GM23338 (cell line): ENCODE measurements at regions not wholly inside any gene's neighbourhood (a gene's known extent, or its start where the extent isn't known, plus 50 kb on each side); places are given as distances from the start of the nearest gene placed in this dataset.

Experiments
- ATAC-seq: fragments of 200-7000 bp; cut with Tn5 transposase; 3 replicates; pipeline ENCODE4 v1.9.1; 2020
- DNase-seq: peaks from one replicate; pipeline ENCODE4 v3.0.0-alpha.2; 2015; ENCODE audit warnings: low spot score
- H2AFZ ChIP-seq: fragments of 200-600 bp; sonication (generic); 2 replicates; pipeline ENCODE4 v1.8.0; 2016; ENCODE audit warnings: antibody characterized with exemption, mild to moderate bottlenecking, moderate library complexity
- H3F3A ChIP-seq: fragments of 200-600 bp; sonication (generic); replicated peaks from 2 replicates; pipeline ENCODE4 v1.8.0; 2017; ENCODE audit warnings: antibody characterized with exemption, mixed run types, low read depth
- H3K27ac ChIP-seq: fragments of 200-600 bp; sonication (generic); 2 replicates; pipeline ENCODE4 v1.6.1; 2016; ENCODE audit warnings: low read depth
- H3K27me3 ChIP-seq: fragments of 200-600 bp; sonication (generic); 2 replicates; pipeline ENCODE4 v1.8.0; 2016; ENCODE audit warnings: mild to moderate bottlenecking, mixed run types, moderate library complexity; ENCODE audit not compliant: insufficient read depth
- H3K36me3 ChIP-seq: fragments of 200-600 bp; sonication (generic); 2 replicates; pipeline ENCODE4 v1.8.0; 2016; ENCODE audit warnings: mild to moderate bottlenecking; ENCODE audit not compliant: insufficient read depth
- H3K4me1 ChIP-seq: fragments of 200-600 bp; sonication (generic); 2 replicates; pipeline ENCODE4 v1.8.0; 2016; ENCODE audit warnings: mild to moderate bottlenecking, moderate library complexity; ENCODE audit not compliant: insufficient read depth
- H3K4me2 ChIP-seq: fragments of 200-600 bp; sonication (generic); 2 replicates; pipeline ENCODE4 v1.7.1; 2017; ENCODE audit warnings: mixed run types
- H3K4me3 ChIP-seq: fragments of 200-600 bp; sonication (generic); 2 replicates; pipeline ENCODE4 v1.6.1; 2016; ENCODE audit warnings: mixed run types
- H3K79me2 ChIP-seq: fragments of 200-600 bp; sonication (generic); replicated peaks from 2 replicates; pipeline ENCODE4 v1.8.0; 2017; ENCODE audit warnings: mild to moderate bottlenecking; ENCODE audit not compliant: insufficient read depth
- H3K9me2 ChIP-seq: fragments of 200-600 bp; sonication (generic); 2 replicates; pipeline ENCODE4 v1.8.0; 2017; ENCODE audit not compliant: insufficient read depth
- H4K20me1 ChIP-seq: fragments of 200-600 bp; sonication (generic); replicated peaks from 2 replicates; pipeline ENCODE4 v1.8.0; 2017; ENCODE audit warnings: mild to moderate bottlenecking; ENCODE audit not compliant: insufficient read depth
- H3K27ac Mint-ChIP-seq: 2 replicates; pipeline ENCODE4 v1.8.0; 2020; ENCODE audit warnings: inconsistent platforms, mild to moderate bottlenecking, moderate library complexity, mixed read lengths
- H3K27me3 Mint-ChIP-seq: 3 replicates; pipeline ENCODE4 v1.8.0; 2022; ENCODE audit warnings: low read depth, mild to moderate bottlenecking, moderate library complexity, mixed read lengths, inconsistent platforms; ENCODE audit not compliant: insufficient read depth, poor library complexity
- H3K36me3 Mint-ChIP-seq: 3 replicates; pipeline ENCODE4 v1.8.0; 2021; ENCODE audit warnings: low read depth, mild to moderate bottlenecking, inconsistent platforms, moderate library complexity, mixed read lengths
- H3K4me1 Mint-ChIP-seq: 3 replicates; pipeline ENCODE4 v1.8.0; 2020; ENCODE audit warnings: mild to moderate bottlenecking, inconsistent platforms, mixed read lengths
- H3K4me3 Mint-ChIP-seq: 3 replicates; pipeline ENCODE4 v1.8.0; 2021; ENCODE audit warnings: moderate library complexity, mild to moderate bottlenecking, inconsistent platforms, mixed read lengths
- H3K9me3 Mint-ChIP-seq: 3 replicates; pipeline ENCODE4 v1.8.0; 2020; ENCODE audit warnings: moderate library complexity, mild to moderate bottlenecking, inconsistent platforms, mixed read lengths
- CREB1 ChIP-seq: fragments of 250-450 bp; sonication (Bioruptor Pico); IDR thresholded peaks from 2 replicates; pipeline ENCODE4 v1.5.0; 2020; ENCODE audit warnings: low read depth, mild to moderate bottlenecking, moderate library complexity
- JUNB ChIP-seq: IDR thresholded peaks from one replicate; pipeline ENCODE4 v1.6.1; 2016; ENCODE audit warnings: antibody characterized with exemption; ENCODE audit not compliant: unreplicated experiment
- NANOG ChIP-seq: IDR thresholded peaks from 2 replicates; pipeline ENCODE4 v1.6.1; 2016; ENCODE audit warnings: antibody characterized with exemption, borderline replicate concordance
- POLR2AphosphoS5 ChIP-seq: IDR thresholded peaks from 2 replicates; pipeline ENCODE4 v1.6.1; 2016; ENCODE audit warnings: antibody characterized with exemption, low read depth
- STAT1 ChIP-seq: IDR thresholded peaks from one replicate; pipeline ENCODE4 v1.6.1; 2016; ENCODE audit warnings: antibody characterized with exemption; ENCODE audit not compliant: unreplicated experiment
- ZNF331 ChIP-seq: fragments of 250-450 bp; sonication (Bioruptor Pico); IDR thresholded peaks from 2 replicates; pipeline ENCODE4 v1.5.0; 2020; ENCODE audit warnings: low read depth, mild to moderate bottlenecking, moderate library complexity
- TF ChIP-seq, protein P1 (sequence below): fragments of 250-450 bp; sonication (Bioruptor Pico); IDR thresholded peaks from 2 replicates; pipeline ENCODE4 v1.5.0; 2020; ENCODE audit warnings: mild to moderate bottlenecking, moderate library complexity
- TF ChIP-seq, protein P2 (sequence below): IDR thresholded peaks from 2 replicates; pipeline ENCODE4 v1.6.1; 2016; ENCODE audit warnings: antibody characterized with exemption

DNA sequence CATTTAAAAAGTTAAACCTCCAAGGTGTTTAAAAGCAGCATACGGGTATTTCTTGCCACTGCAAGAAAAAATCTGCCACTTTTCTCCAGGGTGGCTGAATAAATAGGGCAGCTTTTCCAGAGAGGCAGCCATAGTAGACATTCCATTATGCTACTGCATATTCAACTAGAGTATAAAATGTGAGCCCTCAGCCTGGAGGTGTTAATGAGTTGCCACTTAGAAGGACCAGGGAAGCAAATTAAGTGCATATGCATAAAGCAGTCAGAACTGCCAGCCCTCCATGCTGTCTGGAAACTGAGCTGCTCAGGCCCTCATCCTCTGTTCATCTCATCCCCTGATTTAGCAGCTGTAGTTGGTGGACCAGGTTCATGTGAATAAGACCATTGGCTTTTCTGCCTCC lies 99.4 kb downstream of the DIRAS3 start (continued):
- TF ChIP-seq JUNB (no peak), ZNF331 (no peak), CREB1 (CRISPR knock-in tag) (no peak), STAT1 (no peak)
- TF ChIP-seq, protein P1, sequence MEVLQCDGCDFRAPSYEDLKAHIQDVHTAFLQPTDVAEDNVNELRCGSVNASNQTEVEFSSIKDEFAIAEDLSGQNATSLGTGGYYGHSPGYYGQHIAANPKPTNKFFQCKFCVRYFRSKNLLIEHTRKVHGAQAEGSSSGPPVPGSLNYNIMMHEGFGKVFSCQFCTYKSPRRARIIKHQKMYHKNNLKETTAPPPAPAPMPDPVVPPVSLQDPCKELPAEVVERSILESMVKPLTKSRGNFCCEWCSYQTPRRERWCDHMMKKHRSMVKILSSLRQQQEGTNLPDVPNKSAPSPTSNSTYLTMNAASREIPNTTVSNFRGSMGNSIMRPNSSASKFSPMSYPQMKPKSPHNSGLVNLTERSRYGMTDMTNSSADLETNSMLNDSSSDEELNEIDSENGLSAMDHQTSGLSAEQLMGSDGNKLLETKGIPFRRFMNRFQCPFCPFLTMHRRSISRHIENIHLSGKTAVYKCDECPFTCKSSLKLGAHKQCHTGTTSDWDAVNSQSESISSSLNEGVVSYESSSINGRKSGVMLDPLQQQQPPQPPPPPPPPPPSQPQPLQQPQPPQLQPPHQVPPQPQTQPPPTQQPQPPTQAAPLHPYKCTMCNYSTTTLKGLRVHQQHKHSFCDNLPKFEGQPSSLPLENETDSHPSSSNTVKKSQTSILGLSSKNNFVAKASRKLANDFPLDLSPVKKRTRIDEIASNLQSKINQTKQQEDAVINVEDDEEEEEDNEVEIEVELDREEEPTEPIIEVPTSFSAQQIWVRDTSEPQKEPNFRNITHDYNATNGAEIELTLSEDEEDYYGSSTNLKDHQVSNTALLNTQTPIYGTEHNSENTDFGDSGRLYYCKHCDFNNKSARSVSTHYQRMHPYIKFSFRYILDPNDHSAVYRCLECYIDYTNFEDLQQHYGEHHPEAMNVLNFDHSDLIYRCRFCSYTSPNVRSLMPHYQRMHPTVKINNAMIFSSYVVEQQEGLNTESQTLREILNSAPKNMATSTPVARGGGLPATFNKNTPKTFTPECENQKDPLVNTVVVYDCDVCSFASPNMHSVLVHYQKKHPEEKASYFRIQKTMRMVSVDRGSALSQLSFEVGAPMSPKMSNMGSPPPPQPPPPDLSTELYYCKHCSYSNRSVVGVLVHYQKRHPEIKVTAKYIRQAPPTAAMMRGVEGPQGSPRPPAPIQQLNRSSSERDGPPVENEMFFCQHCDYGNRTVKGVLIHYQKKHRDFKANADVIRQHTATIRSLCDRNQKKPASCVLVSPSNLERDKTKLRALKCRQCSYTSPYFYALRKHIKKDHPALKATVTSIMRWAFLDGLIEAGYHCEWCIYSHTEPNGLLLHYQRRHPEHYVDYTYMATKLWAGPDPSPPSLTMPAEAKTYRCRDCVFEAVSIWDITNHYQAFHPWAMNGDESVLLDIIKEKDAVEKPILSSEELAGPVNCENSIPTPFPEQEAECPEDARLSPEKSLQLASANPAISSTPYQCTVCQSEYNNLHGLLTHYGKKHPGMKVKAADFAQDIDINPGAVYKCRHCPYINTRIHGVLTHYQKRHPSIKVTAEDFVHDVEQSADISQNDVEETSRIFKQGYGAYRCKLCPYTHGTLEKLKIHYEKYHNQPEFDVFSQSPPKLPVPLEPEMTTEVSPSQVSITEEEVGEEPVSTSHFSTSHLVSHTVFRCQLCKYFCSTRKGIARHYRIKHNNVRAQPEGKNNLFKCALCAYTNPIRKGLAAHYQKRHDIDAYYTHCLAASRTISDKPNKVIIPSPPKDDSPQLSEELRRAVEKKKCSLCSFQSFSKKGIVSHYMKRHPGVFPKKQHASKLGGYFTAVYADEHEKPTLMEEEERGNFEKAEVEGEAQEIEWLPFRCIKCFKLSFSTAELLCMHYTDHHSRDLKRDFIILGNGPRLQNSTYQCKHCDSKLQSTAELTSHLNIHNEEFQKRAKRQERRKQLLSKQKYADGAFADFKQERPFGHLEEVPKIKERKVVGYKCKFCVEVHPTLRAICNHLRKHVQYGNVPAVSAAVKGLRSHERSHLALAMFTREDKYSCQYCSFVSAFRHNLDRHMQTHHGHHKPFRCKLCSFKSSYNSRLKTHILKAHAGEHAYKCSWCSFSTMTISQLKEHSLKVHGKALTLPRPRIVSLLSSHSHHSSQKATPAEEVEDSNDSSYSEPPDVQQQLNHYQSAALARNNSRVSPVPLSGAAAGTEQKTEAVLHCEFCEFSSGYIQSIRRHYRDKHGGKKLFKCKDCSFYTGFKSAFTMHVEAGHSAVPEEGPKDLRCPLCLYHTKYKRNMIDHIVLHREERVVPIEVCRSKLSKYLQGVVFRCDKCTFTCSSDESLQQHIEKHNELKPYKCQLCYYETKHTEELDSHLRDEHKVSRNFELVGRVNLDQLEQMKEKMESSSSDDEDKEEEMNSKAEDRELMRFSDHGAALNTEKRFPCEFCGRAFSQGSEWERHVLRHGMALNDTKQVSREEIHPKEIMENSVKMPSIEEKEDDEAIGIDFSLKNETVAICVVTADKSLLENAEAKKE (CRISPR knock-in tag), result no peak

DNA sequence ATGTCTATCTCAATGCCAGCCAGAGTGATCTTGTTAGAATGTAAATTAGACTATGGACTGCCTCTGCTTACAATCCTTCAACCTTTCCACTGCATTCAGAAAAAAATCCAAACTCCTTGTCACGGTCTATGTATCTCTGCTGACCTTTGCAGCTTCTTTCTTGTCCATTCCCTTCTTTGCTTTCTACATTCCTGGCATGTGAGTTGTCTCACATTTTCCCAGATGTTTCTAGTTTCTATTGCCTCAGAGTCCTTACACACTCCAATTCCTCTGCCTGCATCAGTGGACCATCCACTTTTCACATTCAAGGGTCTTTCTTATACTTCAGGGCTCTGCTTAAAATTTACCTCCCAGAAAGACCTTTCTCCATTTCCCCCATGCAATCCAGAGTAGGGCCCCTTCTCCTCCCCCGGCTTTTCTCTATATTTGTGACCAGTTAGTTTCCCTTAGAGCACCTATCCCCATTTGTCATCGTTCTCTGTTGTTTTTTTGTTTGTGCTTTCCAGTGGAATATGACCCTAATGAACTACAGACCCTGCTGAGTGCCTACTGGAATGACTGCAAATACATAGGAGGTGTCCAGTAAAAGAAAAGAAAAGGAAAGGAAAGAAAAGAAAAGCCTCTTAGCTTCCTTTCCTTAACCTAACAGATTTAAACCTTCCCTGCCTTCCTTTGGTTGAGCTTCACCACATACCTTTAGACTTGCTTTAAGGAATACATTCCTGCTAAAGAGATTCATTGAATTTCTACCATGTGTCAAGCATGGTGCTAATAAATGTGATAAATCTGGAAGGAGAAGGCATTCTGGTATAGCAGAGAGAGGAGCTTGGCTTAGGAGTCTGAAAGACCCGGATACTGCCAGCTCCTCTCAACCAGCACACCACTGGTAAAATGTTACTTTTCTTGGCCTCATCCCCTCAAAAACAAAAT lies 102.0 kb downstream of the DIRAS3 start:
- DNase-seq (no peak), ATAC-seq (no peak)
- Histone ChIP-seq H2AFZ (no peak overlapping the region), H3F3A (no peaks in the 10 kb centered on the region), H3K4me2 (no peak overlapping the region), H3K9me2 (0 out of 2 replicates have a peak, but pooled peaks cover 5% of the 10 kb centered on the region), H3K79me2 (no peaks in the 10 kb centered on the region), H3K4me1 (no peaks in the 10 kb centered on the region), H3K36me3 (no peaks in the 10 kb centered on the region), H3K4me3 (no peak overlapping the region), H3K27me3 (no peaks in the 10 kb centered on the region), H3K27ac (no peak overlapping the region), H4K20me1 (no peaks in the 10 kb centered on the region)
- no peaks in the 10 kb centered on the region for H3K27me3 Mint-ChIP-seq
- no peak overlapping the region for H3K4me3 Mint-ChIP-seq
- H3K36me3 Mint-ChIP-seq, result no peaks in the 10 kb centered on the region
- no peaks in the 10 kb centered on the region for H3K9me3 Mint-ChIP-seq
- no peak overlapping the region for H3K27ac Mint-ChIP-seq
- no peaks in the 10 kb centered on the region for H3K4me1 Mint-ChIP-seq
- no peak for TF ChIP-seq POLR2AphosphoS5
- TF ChIP-seq, protein P2, sequence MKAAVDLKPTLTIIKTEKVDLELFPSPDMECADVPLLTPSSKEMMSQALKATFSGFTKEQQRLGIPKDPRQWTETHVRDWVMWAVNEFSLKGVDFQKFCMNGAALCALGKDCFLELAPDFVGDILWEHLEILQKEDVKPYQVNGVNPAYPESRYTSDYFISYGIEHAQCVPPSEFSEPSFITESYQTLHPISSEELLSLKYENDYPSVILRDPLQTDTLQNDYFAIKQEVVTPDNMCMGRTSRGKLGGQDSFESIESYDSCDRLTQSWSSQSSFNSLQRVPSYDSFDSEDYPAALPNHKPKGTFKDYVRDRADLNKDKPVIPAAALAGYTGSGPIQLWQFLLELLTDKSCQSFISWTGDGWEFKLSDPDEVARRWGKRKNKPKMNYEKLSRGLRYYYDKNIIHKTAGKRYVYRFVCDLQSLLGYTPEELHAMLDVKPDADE, result no peak
- no peak for TF ChIP-seq JUNB
- no peak for TF ChIP-seq NANOG
- TF ChIP-seq, protein P1 (CRISPR knock-in tag), result no peak
- TF ChIP-seq STAT1, result no peak
